Renal cortex interstitium (tissue), 11 donors: ENCODE measurements at regions not wholly inside any gene's neighbourhood (a gene's known extent, or its start where the extent isn't known, plus 50 kb on each side); places are given as distances from the start of the nearest gene placed in this dataset.
"Not testable (repeated sequence)": the region's sequence is repeated elsewhere in the genome, so short reads cannot be mapped to it uniquely, and the experiment has no call there.

Experiments used
- DNase-seq, 11 donors: peaks; one replicate each; pipeline ENCODE4 v3.0.0-alpha.2; 2013; ENCODE audit warnings: low read depth in 9 of 11, low spot score in 4 of 11; ENCODE audit errors: extremely low read depth in 1 of 11

- no peak for DNase-seq
These were observed 330.9 kb downstream of the GBA3 start for GRCh38 chr4:23023666-23024065.

DNA sequence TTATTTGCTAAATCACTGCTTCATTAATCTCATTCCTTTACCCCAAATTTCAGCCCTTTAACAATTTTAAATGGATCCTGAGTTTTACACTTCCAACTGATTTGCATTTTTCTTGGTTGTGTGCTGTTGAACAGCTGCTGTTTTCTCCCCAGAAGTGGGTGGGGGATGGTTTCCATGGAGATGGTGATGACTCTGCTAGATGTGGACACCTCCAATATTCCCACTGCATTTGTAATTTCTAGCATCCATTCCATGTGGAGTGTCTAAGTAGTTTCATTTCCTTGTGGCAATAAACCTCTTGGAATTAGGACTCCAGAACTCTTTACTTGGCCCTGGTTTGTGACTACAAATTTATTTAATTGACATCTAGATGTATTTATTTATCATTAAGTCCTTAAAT lies 330.4 kb downstream of the GBA3 start:
- DNase-seq: no peak

GRCh38 chr4:23022032-23022431 lies 329.3 kb downstream of the GBA3 start:
- DNase-seq: no peak

DNA sequence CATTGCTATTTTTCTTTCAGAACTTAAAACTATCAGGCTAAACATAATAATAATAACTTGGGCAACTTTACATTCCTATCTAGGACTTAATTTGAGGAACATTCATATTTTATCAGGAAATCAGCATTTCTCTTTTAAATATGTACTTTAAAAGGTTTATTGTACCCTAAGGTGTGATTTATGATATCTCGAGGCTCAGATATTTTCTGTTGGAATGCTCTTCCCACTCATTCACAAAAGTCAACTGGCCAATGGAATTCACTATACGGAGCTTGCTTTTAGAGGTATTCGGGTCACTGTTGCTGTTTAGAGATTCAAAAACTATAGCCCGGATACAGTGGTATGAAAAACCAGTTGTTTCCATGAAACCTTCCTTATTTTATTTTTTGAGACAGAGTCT lies 328.3 kb downstream of the GBA3 start:
- no peak for DNase-seq

GRCh38 chr4:23020399-23020798 lies 327.7 kb downstream of the GBA3 start:
- not testable (repeated sequence) for DNase-seq

- DNase-seq: no peak
These were observed 324.2 kb downstream of the GBA3 start for GRCh38 chr4:23016981-23017380.

DNA sequence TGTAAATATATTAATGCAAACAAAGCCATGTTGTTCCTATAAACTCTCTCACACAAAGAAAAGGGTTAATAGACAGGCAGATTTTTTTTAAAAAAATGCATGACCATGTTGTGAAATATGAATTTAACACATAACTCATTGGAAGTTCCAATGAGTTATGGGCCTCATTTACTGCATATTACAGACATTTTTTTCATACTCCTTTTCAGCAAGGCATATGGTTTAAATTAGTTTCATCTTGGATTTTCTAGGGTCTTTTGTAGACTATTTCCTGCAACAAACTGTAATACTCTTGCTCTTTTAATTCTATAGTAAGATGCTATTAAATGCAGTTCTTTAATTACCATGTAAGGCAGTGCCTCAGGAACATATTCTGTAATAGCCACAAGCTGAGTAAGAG lies 323.1 kb downstream of the GBA3 start:
- DNase-seq: no peak

GRCh38 chr4:23009093-23009492 lies 316.4 kb downstream of the GBA3 start:
- DNase-seq: no peak

- no peak for DNase-seq
These were observed 314.0 kb downstream of the GBA3 start for GRCh38 chr4:23006756-23007155.

GRCh38 chr4:23005691-23006090 lies 313.0 kb downstream of the GBA3 start:
- no peak for DNase-seq

DNA sequence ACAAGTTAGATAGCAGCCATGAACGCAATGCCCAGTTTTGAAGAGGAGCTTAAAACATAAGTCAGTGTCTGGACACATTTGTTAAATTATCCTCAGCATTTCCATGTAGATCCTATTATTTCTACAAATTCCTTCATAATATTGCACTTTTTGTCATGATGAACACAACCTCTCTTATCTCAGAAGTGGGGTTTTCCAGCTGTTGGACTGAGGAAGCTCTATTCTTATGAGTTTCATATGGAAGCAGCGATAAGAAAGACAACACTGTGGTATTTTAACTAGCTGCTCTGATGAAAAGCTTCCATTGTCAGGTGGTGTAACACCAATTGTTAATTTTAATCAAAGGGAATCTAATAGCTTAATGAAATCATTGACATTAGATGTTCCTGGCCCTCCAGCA lies 308.7 kb downstream of the GBA3 start:
- DNase-seq: no peak

GRCh38 chr4:22999419-22999818 lies 306.7 kb downstream of the GBA3 start:
- no peak for DNase-seq

- no peak for DNase-seq
These were observed 304.9 kb downstream of the GBA3 start for GRCh38 chr4:22997358-22998224.

DNA sequence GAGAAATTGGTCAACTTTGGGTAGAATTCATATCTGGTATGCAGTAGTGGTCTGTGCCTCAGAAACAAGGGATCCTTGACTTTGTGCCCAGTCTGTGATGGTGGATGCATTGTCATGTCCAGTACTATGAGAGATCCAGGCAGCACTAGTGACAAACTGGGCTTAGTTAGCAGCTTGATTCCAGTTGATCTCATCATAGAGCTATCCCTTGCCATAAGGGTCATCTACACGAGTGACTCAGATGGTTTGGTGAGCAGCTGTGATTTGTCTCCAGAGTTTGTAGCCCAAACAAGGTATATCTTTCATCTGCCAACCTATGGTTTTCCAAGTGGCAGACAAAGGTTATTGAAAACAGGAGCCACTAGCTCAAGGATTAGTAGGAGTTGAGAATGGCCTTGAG lies 298.8 kb downstream of the GBA3 start:
- no peak for DNase-seq

- DNase-seq: no peak
These were observed 295.8 kb downstream of the GBA3 start for GRCh38 chr4:22988526-22988925.

- no peak for DNase-seq
These were observed 295.1 kb downstream of the GBA3 start for GRCh38 chr4:22987870-22988269.

GRCh38 chr4:22986881-22987280 lies 294.1 kb downstream of the GBA3 start:
- no peak for DNase-seq

DNA sequence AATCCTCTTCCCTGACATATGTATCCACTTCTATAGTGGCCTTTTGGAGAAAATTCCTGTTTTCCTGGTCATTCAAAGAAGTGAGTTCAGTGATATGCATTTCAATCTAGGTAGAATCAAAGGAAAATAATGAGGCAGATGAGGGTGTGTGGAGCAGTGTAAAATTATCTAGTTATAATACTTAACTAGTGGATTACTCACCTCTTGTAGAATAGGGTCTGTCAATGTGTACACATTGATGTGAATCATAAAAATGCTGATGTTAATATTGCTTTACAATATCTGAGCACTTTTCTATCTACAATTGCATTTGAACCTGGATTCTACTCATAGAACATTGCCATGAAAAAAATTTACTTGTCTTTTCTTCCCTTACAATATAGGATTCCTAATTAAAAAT lies 293.5 kb downstream of the GBA3 start:
- no peak for DNase-seq

GRCh38 chr4:22984390-22984789 lies 291.7 kb downstream of the GBA3 start:
- no peak for DNase-seq

DNA sequence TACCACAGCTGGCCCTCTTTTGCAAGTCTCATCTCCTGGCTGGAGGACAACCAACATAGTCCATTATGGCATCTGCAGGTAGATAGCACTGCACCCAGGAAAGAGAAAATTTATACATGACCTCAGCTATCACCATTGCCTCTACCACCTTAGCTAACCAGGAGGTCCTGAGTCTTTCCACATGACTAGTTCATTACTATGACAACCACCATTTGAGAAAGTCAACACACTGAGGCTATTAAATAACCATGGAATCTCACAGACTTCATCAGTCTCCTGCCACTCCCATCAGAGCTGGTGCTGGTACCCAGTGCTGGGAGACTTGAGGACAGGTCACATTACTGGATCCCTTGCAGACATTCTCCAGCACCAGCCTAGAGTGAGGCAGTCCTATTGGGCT lies 285.9 kb downstream of the GBA3 start:
- DNase-seq: no peak

- no peak for DNase-seq
These were observed 277.9 kb downstream of the GBA3 start for GRCh38 chr4:22970665-22971064.
